GM19463 (cell line): ENCODE measurements at regions not wholly inside any gene's neighbourhood (a gene's known extent, or its start where the extent isn't known, plus 50 kb on each side); places are given as distances from the start of the nearest gene placed in this dataset.

Experiments used
- ATAC-seq: cut with Tn5 transposase; IDR thresholded peaks from one replicate; pipeline ENCODE4 v1.9.1; 2021; ENCODE audit warnings: mild to moderate bottlenecking, moderate library complexity; ENCODE audit not compliant: unreplicated experiment

- no peak for ATAC-seq
These were observed 241.6 kb upstream of the MKI67 start for GRCh38 chr10:128367807-128368206.

DNA sequence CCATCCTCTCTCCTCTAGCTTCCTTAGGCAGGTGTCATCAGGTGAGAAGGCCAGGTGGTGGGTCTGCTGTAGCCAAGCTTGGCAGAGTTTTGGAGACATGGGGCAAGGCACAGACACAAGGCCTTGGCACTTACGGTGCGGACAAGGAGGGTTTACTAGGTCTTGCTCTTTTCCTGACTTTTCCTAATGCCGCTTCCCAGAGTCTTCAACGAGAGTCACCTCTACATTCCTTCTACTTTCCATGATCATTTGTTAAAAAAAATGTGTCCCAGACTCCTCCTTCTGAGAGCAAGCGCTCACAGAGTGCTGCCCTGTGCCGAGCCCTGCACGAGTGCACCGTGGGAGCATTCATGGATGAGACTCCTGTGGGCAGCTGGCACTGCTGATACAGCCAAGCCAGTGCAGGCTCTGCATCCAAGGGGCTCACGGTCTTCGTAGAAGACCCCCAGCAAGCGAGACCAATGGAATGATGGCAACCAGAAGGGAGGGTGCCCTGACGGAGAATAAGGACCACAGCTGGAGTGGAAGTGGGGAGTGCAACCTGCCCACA is 243.0 kb upstream of the MKI67 start:
- ATAC-seq, result no peak

- ATAC-seq, result peak; percentile 88
These were observed 247.0 kb upstream of the MKI67 start for GRCh38 chr10:128373071-128373749.

DNA sequence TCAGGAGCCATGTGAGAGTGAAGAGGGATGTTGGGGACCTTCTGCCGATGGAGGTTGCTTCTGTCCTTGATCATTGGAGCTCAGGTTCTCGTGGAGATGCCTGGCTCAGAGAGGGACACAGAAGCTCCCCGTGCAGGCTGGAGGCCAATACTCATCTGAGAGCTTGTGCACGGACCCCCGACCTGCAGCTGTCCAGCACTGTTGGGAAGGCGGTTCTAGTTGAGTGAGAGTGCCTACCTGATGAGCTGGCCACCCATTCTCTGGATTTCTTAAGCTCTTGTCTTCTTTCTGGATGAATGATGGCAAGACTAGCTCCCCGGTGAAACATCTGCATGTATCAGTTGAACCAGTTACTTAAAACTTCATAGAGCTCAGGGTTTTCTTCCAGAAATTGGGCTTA is 247.6 kb upstream of the MKI67 start:
- ATAC-seq, result no peak

DNA sequence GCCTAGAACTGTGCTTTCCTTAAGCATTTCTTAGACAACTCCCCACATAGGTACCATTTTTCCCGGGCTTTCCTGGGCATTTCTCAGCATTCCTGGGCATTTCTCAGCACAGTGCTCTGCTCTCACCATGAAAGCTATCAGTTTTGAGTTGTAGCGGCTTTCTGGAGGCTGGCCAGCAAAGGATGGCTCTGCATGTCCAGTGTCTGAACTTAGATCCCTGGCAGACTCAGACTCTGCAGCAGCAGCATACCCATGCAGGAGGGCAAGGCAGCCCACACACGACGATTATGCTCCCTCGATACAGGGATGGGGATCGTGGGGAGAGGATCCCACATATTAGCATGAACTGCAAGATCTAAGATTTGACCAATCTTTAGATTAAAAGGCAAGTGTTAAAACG is 248.9 kb upstream of the MKI67 start:
- no peak for ATAC-seq

DNA sequence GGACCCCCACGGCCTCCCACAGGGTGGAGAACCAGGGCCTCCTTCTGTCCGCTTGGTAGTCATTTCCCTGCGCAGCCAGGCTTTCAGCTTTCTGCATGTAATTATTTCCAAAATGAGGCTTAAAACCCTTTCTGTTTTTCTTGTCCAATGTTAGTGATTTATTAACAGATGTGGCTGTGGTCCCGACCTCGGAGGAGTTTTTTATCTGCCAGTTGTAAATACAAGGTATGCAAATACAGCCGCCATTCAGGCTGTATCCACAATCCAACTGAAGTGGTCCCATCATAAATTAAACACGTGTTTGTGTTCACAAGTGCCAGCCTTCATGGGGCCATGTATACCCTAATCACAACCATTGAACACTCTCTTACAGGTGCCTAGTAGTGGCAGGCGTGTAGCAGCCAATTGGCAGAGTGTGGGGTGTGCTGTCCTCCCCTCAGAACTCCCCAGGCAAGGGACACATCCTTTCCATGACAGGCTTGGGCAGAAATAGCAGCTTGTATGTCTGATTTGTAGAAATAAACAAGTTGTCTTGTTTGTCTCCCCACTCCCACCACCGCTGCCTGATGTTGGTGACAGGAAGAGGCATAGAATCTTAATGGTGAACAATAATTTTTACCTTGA is 251.3 kb upstream of the MKI67 start:
- ATAC-seq, result no peak

- no peak for ATAC-seq
These were observed 251.8 kb upstream of the MKI67 start for GRCh38 chr10:128377988-128378387.

GRCh38 chr10:128380946-128381345 is 254.7 kb upstream of the MKI67 start:
- ATAC-seq, result no peak

- ATAC-seq, result no peak
These were observed 256.0 kb upstream of the MKI67 start for GRCh38 chr10:128382225-128382624.

DNA sequence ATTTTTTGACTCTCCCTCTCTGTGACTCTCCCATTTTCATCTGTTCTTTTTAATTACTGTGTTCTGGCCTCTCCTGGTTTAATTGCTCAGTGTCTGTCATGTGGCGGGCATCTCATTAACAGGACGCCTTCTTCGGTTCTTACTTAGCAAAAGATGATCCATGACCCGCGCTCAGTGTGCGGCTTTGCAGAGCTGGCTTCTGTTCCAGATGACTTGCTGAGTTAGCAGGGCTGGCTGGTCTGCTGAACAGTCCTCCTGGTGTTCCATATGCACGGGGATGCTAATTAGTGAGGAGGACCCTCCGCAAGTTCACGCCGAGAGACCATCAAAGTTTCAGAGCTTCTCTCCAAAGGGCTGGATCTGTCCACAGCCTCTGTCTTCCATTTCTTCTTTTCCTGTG is 258.6 kb upstream of the MKI67 start:
- no peak for ATAC-seq

GRCh38 chr10:128386231-128386630 is 260.0 kb upstream of the MKI67 start:
- ATAC-seq, result no peak

- no peak for ATAC-seq
These were observed 260.8 kb upstream of the MKI67 start for GRCh38 chr10:128386816-128387604.

- ATAC-seq, result no peak
These were observed 264.4 kb upstream of the MKI67 start for GRCh38 chr10:128390596-128390995.

DNA sequence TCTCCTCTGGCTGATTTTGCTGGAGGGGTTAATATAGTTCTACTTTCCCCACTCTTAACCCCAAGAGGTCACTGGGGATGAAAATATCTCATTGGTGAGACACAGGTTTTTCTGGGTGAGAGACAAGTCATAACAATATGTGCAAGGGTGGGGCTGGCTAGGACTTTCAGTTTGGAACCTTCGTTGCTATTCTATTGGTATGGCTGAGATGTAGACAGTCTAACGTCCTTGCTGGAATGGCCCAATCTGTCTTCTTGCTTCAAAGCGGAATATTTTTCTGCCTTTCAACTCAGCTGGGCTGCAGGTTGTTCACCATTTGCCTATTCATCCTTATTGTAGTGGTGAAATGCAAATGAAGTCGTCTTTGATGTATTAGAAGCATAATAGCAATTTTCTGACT is 267.3 kb upstream of the MKI67 start:
- no peak for ATAC-seq

GRCh38 chr10:128398118-128398517 is 271.9 kb upstream of the MKI67 start:
- ATAC-seq, result no peak

DNA sequence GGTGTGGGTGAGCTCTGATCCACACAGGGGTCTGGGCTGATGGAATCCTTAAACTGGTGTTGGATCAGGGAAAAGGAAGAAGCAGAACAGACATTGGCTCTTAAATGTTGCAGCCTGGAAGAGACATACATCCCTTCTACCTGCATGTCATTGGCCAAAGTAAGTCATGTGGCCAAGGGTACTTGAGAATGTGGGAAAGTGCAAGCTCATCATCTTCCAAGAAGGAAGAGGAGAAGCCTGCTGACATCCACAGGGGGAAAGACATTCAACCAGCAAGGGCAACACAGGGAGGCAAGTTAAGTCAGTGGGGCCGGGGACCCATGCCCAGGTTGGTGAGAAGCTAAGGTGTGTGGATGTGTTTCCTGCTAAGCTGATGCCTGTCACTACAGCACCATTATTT is 272.8 kb upstream of the MKI67 start:
- no peak for ATAC-seq

- no peak for ATAC-seq
These were observed 274.3 kb upstream of the MKI67 start for GRCh38 chr10:128400564-128400963.

GRCh38 chr10:128405450-128405849 is 279.2 kb upstream of the MKI67 start:
- no peak for ATAC-seq

GRCh38 chr10:128411643-128412042 is 285.4 kb upstream of the MKI67 start:
- ATAC-seq, result no peak

DNA sequence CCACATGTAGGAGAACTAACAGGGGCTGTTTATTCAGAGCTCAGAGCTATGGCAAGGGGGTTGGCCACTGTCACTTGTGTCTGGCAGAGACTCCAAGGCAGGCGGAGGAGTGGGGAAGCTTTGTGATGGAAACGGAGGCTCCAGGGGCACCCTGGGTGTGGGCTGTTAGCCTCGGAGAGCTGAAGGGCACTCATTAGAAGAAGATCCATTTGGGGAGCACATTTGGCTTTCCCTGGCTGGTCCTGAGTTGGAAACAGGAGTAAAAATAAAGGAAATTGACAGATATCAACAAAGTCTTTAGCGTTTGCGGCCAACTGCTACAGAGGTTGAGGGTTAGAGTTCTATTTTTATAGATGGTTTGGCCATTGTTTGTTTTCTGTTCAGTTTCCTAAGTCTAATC is 288.3 kb upstream of the MKI67 start:
- ATAC-seq, result no peak

DNA sequence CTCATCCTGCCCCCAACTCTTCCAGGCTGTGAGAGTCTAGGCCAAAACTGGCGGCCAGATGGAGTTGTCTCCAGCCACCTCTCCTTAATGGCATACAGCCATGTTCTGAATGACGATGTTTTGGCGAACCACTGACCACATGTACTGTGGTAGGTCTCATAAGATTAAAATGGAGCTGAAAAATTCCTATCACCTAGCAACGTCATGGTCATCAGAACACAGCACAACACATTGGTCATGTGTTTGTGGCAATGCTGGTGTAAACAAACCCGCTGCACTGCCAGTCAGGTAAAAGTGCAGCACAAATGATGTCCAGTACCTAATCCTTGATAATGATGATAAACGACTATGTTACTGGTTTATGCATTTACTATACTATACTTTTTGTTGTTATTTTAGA is 290.0 kb upstream of the MKI67 start:
- ATAC-seq, result no peak

GRCh38 chr10:128417826-128418225 is 291.6 kb upstream of the MKI67 start:
- no peak for ATAC-seq
